Middle frontal gyrus (tissue), 1 donor: ENCODE measurements at regions not wholly inside any gene's neighbourhood (a gene's known extent, or its start where the extent isn't known, plus 50 kb on each side); places are given as distances from the start of the nearest gene placed in this dataset.
"Not testable (repeated sequence)": the region's sequence is repeated elsewhere in the genome, so short reads cannot be mapped to it uniquely, and the experiment has no call there.

Source experiments
- DNase-seq: peaks from one replicate; pipeline ENCODE4 v3.0.0-alpha.2; 2015; ENCODE audit warnings: low spot score; ENCODE audit errors: extremely low spot score

GRCh38 chr18:55974521-55974920 lies 386.5 kb upstream of the TCF4 start:
- no peak for DNase-seq

- DNase-seq: no peak
Observed at GRCh38 chr18:55968550-55968949, 380.6 kb upstream of the TCF4 start.

GRCh38 chr18:55967019-55967418 lies 379.0 kb upstream of the TCF4 start:
- DNase-seq: no peak

- DNase-seq: no peak
Observed at GRCh38 chr18:55964171-55964570, 376.2 kb upstream of the TCF4 start.

GRCh38 chr18:55953326-55953725 lies 365.3 kb upstream of the TCF4 start:
- DNase-seq: no peak

GRCh38 chr18:55951738-55952137 lies 363.7 kb upstream of the TCF4 start:
- not testable (repeated sequence) for DNase-seq

- DNase-seq: no peak
Observed at GRCh38 chr18:55950379-55951166, 362.6 kb upstream of the TCF4 start.

- DNase-seq: no peak
Observed at GRCh38 chr18:55934821-55935220, 346.8 kb upstream of the TCF4 start.

- no peak for DNase-seq
Observed at GRCh38 chr18:55932675-55933074, 344.7 kb upstream of the TCF4 start.

- DNase-seq: no peak
Observed at GRCh38 chr18:55927831-55928230, 339.8 kb upstream of the TCF4 start.

GRCh38 chr18:55925772-55926171 lies 337.8 kb upstream of the TCF4 start:
- no peak for DNase-seq

- no peak for DNase-seq
Observed at GRCh38 chr18:55920063-55920462, 332.1 kb upstream of the TCF4 start.

GRCh38 chr18:55918444-55918843 lies 330.5 kb upstream of the TCF4 start:
- DNase-seq: no peak

- no peak for DNase-seq
Observed at GRCh38 chr18:55912919-55913318, 324.9 kb upstream of the TCF4 start.

GRCh38 chr18:55912071-55912470 lies 324.1 kb upstream of the TCF4 start:
- DNase-seq: no peak

- DNase-seq: no peak
Observed at GRCh38 chr18:55910296-55910695, 322.3 kb upstream of the TCF4 start.

GRCh38 chr18:55908901-55909366 lies 320.9 kb upstream of the TCF4 start:
- no peak for DNase-seq

- no peak for DNase-seq
Observed at GRCh38 chr18:55907453-55908175, 319.6 kb upstream of the TCF4 start.

GRCh38 chr18:55906536-55906935 lies 318.5 kb upstream of the TCF4 start:
- DNase-seq: no peak

- no peak for DNase-seq
Observed at GRCh38 chr18:55903911-55904310, 315.9 kb upstream of the TCF4 start.

- no peak for DNase-seq
Observed at GRCh38 chr18:55900380-55900779, 312.4 kb upstream of the TCF4 start.

- DNase-seq: no peak
Observed at GRCh38 chr18:55897091-55897689, 309.2 kb upstream of the TCF4 start.
